Naive thymus-derived CD4-positive, alpha-beta T cell (primary cell): ENCODE measurements at regions not wholly inside any gene's neighbourhood (a gene's known extent, or its start where the extent isn't known, plus 50 kb on each side); places are given as distances from the start of the nearest gene placed in this dataset.

ENCODE experiments used
- ATAC-seq: fragments of 150-1000 bp; cut with Tn5 transposase; 2 replicates; pipeline ENCODE4 v1.10.0; 2021; ENCODE audit warnings: mild to moderate bottlenecking, moderate library complexity
- CTCF ChIA-PET: fragments of 350-600 bp; sonication (Branson Sonifier 250); formaldehyde crosslinking; loops from one replicate; lab custom pipeline; 2021; ENCODE audit warnings: antibody characterized with exemption; lab: Charles Lee
- POLR2A ChIA-PET: fragments of 350-600 bp; sonication (Branson Sonifier 250); formaldehyde crosslinking; loops from one replicate; lab custom pipeline; 2021; ENCODE audit warnings: antibody characterized with exemption, inconsistent platforms; lab: Charles Lee
- DNase-seq, 9 donors: peaks; one replicate each; pipeline versions ENCODE4 v3.0.0 to v3.0.0-alpha.2; 2020 to 2022; ENCODE audit warnings: mixed read lengths in 1 of 9
- H3K27ac ChIP-seq: one replicate; pipeline ENCODE4 v1.7.0; 2013; ENCODE audit warnings: mild to moderate bottlenecking, low read depth, low read length, moderate library complexity
- H3K27me3 ChIP-seq, 2 donors: one replicate each; pipeline ENCODE4 v1.7.0; 2013; ENCODE audit warnings: low read length in 2 of 2, mild to moderate bottlenecking in 2 of 2, moderate library complexity in 2 of 2; ENCODE audit not compliant: control insufficient read depth in 2 of 2, insufficient read depth in 2 of 2
- H3K36me3 ChIP-seq, 3 experiments: 1 replicate in 2 of 3; 2 replicates in 1 of 3; pipeline ENCODE4 v1.7.0; 2013; ENCODE audit warnings: low read length in 3 of 3, mild to moderate bottlenecking in 3 of 3, moderate library complexity in 1 of 3; ENCODE audit not compliant: insufficient read depth in 3 of 3, control insufficient read depth in 2 of 3
- H3K4me1 ChIP-seq, 2 donors: one replicate each; pipeline ENCODE4 v1.7.0; 2013; ENCODE audit warnings: low read length in 2 of 2, mild to moderate bottlenecking in 2 of 2, moderate library complexity in 1 of 2; ENCODE audit not compliant: control insufficient read depth in 2 of 2, insufficient read depth in 2 of 2
- H3K4me3 ChIP-seq: 2 replicates; pipeline ENCODE4 v1.7.0; 2013; ENCODE audit warnings: mild to moderate bottlenecking, low read length
- H3K9me3 ChIP-seq, 3 experiments: 1 replicate in 2 of 3; 2 replicates in 1 of 3; pipeline ENCODE4 v1.7.0; 2013; ENCODE audit warnings: low read length in 3 of 3; ENCODE audit not compliant: control insufficient read depth in 2 of 3
- H3K27ac Mint-ChIP-seq, 9 donors: one replicate each; pipeline ENCODE4 v1.8.0; 2020 to 2022; ENCODE audit warnings: mixed read lengths in 9 of 9, mild to moderate bottlenecking in 8 of 9, moderate library complexity in 5 of 9, inconsistent platforms in 2 of 9
- H3K27me3 Mint-ChIP-seq, 5 donors: one replicate each; pipeline ENCODE4 v1.8.0; 2021 to 2022; ENCODE audit warnings: mixed read lengths in 5 of 5, mild to moderate bottlenecking in 1 of 5
- H3K36me3 Mint-ChIP-seq, 5 donors: one replicate each; pipeline ENCODE4 v1.8.0; 2020 to 2022; ENCODE audit warnings: mixed read lengths in 5 of 5, mild to moderate bottlenecking in 3 of 5, inconsistent platforms in 1 of 5
- H3K4me1 Mint-ChIP-seq, 7 donors: one replicate each; pipeline ENCODE4 v1.8.0; 2020 to 2022; ENCODE audit warnings: mixed read lengths in 7 of 7, mild to moderate bottlenecking in 3 of 7, inconsistent platforms in 1 of 7
- H3K4me3 Mint-ChIP-seq, 10 donors: one replicate each; pipeline ENCODE4 v1.8.0; 2020 to 2022; ENCODE audit warnings: mild to moderate bottlenecking in 10 of 10, mixed read lengths in 10 of 10, moderate library complexity in 6 of 10, inconsistent platforms in 2 of 10
- H3K9me3 Mint-ChIP-seq, 11 donors: one replicate each; pipeline ENCODE4 v1.8.0; 2020 to 2022; ENCODE audit warnings: mixed read lengths in 11 of 11, mild to moderate bottlenecking in 4 of 11, inconsistent platforms in 1 of 11, moderate library complexity in 1 of 11
- intact Hi-C, 2 donors: fragments of 100-400 bp; cut with micrococcal nuclease; formaldehyde crosslinking; loops; one replicate each; pipeline ENCODE4 v1.15.1; 2023

- Mint-ChIP-seq H3K27me3 (no peaks in the 10 kb centered on the region), H3K4me1 (peaks cover 2 to 24% (median 14%) of the 10 kb centered on the region in 7 donors), H3K36me3 (no peaks in the 10 kb centered on the region), H3K4me3 (no peak overlapping the region), H3K27ac (no peak overlapping the region), H3K9me3 (peaks cover 0 to 2% (median 0%) of the 10 kb centered on the region in 11 donors)
- intact Hi-C loops: no loop called here
- ChIA-PET CTCF (no interaction called here), POLR2A (no interaction called here)
- Histone ChIP-seq H3K27ac (no peak overlapping the region), H3K4me1 (no peaks in the 10 kb centered on the region), H3K27me3 (no peaks in the 10 kb centered on the region), H3K4me3 (no peak overlapping the region), H3K9me3 (no peaks in the 10 kb centered on the region), H3K36me3 (no peaks in the 10 kb centered on the region)
- DNase-seq (no peak), ATAC-seq (no peak)
Observed at GRCh38 chr3:88412346-88412745, 262.6 kb downstream of the C3orf38 start.

GRCh38 chr3:88416436-88416835 is 266.7 kb downstream of the C3orf38 start:
- DNase-seq (no peak), ATAC-seq (no peak)
- H3K4me3 ChIP-seq: no peak overlapping the region
- no peaks in the 10 kb centered on the region for H3K4me1 ChIP-seq
- H3K9me3 ChIP-seq: no peaks in the 10 kb centered on the region
- intact Hi-C loops: no loop called here
- POLR2A ChIA-PET: no interaction called here
- no peak overlapping the region for H3K27ac Mint-ChIP-seq
- no peaks in the 10 kb centered on the region for H3K27me3 Mint-ChIP-seq
- H3K36me3 ChIP-seq: no peaks in the 10 kb centered on the region
- no peak overlapping the region for H3K27ac ChIP-seq
- H3K4me1 Mint-ChIP-seq: peaks cover 0 to 4% (median 0%) of the 10 kb centered on the region in 7 donors
- H3K36me3 Mint-ChIP-seq: no peaks in the 10 kb centered on the region
- H3K9me3 Mint-ChIP-seq: peaks cover 0 to 2% (median 0%) of the 10 kb centered on the region in 11 donors
- H3K27me3 ChIP-seq: no peaks in the 10 kb centered on the region
- CTCF ChIA-PET: no interaction called here
- H3K4me3 Mint-ChIP-seq: no peak overlapping the region

GRCh38 chr3:88418219-88418618 is 268.5 kb downstream of the C3orf38 start:
- Mint-ChIP-seq H3K27me3 (no peaks in the 10 kb centered on the region), H3K4me1 (no peaks in the 10 kb centered on the region), H3K27ac (no peak overlapping the region), H3K36me3 (no peaks in the 10 kb centered on the region), H3K9me3 (peaks cover 0 to 2% (median 0%) of the 10 kb centered on the region in 11 donors), H3K4me3 (no peak overlapping the region)
- no peaks in the 10 kb centered on the region for H3K4me1 ChIP-seq
- H3K36me3 ChIP-seq: no peaks in the 10 kb centered on the region
- no peak for DNase-seq
- no peaks in the 10 kb centered on the region for H3K27me3 ChIP-seq
- intact Hi-C loops: no loop called here
- ChIA-PET CTCF (no interaction called here), POLR2A (no interaction called here)
- no peak for ATAC-seq
- no peak overlapping the region for H3K4me3 ChIP-seq
- no peaks in the 10 kb centered on the region for H3K9me3 ChIP-seq
- H3K27ac ChIP-seq: no peak overlapping the region

- Mint-ChIP-seq H3K27ac (no peak overlapping the region), H3K36me3 (no peaks in the 10 kb centered on the region), H3K27me3 (no peaks in the 10 kb centered on the region), H3K4me1 (peaks cover 0 to 5% (median 0%) of the 10 kb centered on the region in 7 donors), H3K4me3 (no peak overlapping the region), H3K9me3 (no peaks in the 10 kb centered on the region)
- no peaks in the 10 kb centered on the region for H3K27me3 ChIP-seq
- H3K27ac ChIP-seq: no peak overlapping the region
- no peak overlapping the region for H3K4me3 ChIP-seq
- ChIA-PET POLR2A (no interaction called here), CTCF (no interaction called here)
- DNase-seq (no peak), ATAC-seq (no peak)
- no peaks in the 10 kb centered on the region for H3K4me1 ChIP-seq
- H3K36me3 ChIP-seq: no peaks in the 10 kb centered on the region
- intact Hi-C loops: no loop called here
- no peaks in the 10 kb centered on the region for H3K9me3 ChIP-seq
Observed at GRCh38 chr3:88433568-88433967, 283.8 kb downstream of the C3orf38 start.

GRCh38 chr3:88434001-88434400 is 284.2 kb downstream of the C3orf38 start:
- H3K27me3 Mint-ChIP-seq: no peaks in the 10 kb centered on the region
- Histone ChIP-seq H3K36me3 (no peaks in the 10 kb centered on the region), H3K9me3 (no peaks in the 10 kb centered on the region), H3K4me3 (no peak overlapping the region), H3K4me1 (no peaks in the 10 kb centered on the region), H3K27ac (no peak overlapping the region), H3K27me3 (no peaks in the 10 kb centered on the region)
- H3K4me1 Mint-ChIP-seq: peaks cover 0 to 5% (median 0%) of the 10 kb centered on the region in 7 donors
- H3K36me3 Mint-ChIP-seq: no peaks in the 10 kb centered on the region
- no peak overlapping the region for H3K4me3 Mint-ChIP-seq
- CTCF ChIA-PET: no interaction called here
- no peak for ATAC-seq
- intact Hi-C loops: no loop called here
- no peak overlapping the region for H3K27ac Mint-ChIP-seq
- DNase-seq: no peak
- peaks cover 0 to 3% (median 0%) of the 10 kb centered on the region in 11 donors for H3K9me3 Mint-ChIP-seq
- POLR2A ChIA-PET: no interaction called here

GRCh38 chr3:88440701-88441100 is 290.9 kb downstream of the C3orf38 start:
- Mint-ChIP-seq H3K36me3 (no peaks in the 10 kb centered on the region), H3K27ac (no peak overlapping the region), H3K4me3 (no peak overlapping the region), H3K27me3 (no peaks in the 10 kb centered on the region), H3K4me1 (no peaks in the 10 kb centered on the region), H3K9me3 (peaks cover 0 to 7% (median 0%) of the 10 kb centered on the region in 11 donors)
- no peaks in the 10 kb centered on the region for H3K9me3 ChIP-seq
- no peak for DNase-seq
- POLR2A ChIA-PET: no interaction called here
- no peak for ATAC-seq
- CTCF ChIA-PET: no interaction called here
- H3K4me1 ChIP-seq: no peaks in the 10 kb centered on the region
- intact Hi-C loops: no loop called here
- H3K27me3 ChIP-seq: no peaks in the 10 kb centered on the region
- H3K4me3 ChIP-seq: no peak overlapping the region
- no peak overlapping the region for H3K27ac ChIP-seq
- no peaks in the 10 kb centered on the region for H3K36me3 ChIP-seq

- Histone ChIP-seq H3K27ac (no peak overlapping the region), H3K27me3 (no peaks in the 10 kb centered on the region), H3K36me3 (no peaks in the 10 kb centered on the region), H3K9me3 (no peaks in the 10 kb centered on the region), H3K4me3 (no peak overlapping the region), H3K4me1 (no peaks in the 10 kb centered on the region)
- H3K4me1 Mint-ChIP-seq: no peaks in the 10 kb centered on the region
- H3K4me3 Mint-ChIP-seq: no peak overlapping the region
- DNase-seq (no peak), ATAC-seq (no peak)
- ChIA-PET CTCF (no interaction called here), POLR2A (no interaction called here)
- H3K9me3 Mint-ChIP-seq: peaks cover 0 to 7% (median 0%) of the 10 kb centered on the region in 11 donors
- H3K27ac Mint-ChIP-seq: no peak overlapping the region
- intact Hi-C loops: no loop called here
- H3K36me3 Mint-ChIP-seq: no peaks in the 10 kb centered on the region
- no peaks in the 10 kb centered on the region for H3K27me3 Mint-ChIP-seq
Observed at GRCh38 chr3:88443066-88443465, 293.3 kb downstream of the C3orf38 start.
